Osteoblast (primary cell): ENCODE measurements at regions not wholly inside any gene's neighbourhood (a gene's known extent, or its start where the extent isn't known, plus 50 kb on each side); places are given as distances from the start of the nearest gene placed in this dataset.

Source experiments
- DNase-seq: peaks from one replicate; pipeline ENCODE4 v3.0.0; 2011; ENCODE audit warnings: low spot score, mixed read lengths; ENCODE audit not compliant: insufficient read length; ENCODE audit errors: missing footprints
- H2AFZ ChIP-seq: 2 replicates; pipeline ENCODE4 v1.6.0; 2011; ENCODE audit warnings: mild to moderate bottlenecking, low read length
- H3K27ac ChIP-seq: 2 replicates; pipeline ENCODE4 v1.5.1; 2011; ENCODE audit warnings: mild to moderate bottlenecking, low read depth, low read length, moderate library complexity
- H3K27me3 ChIP-seq: 2 replicates; pipeline ENCODE4 v1.6.0; 2012; ENCODE audit warnings: mild to moderate bottlenecking, control low read depth, inconsistent platforms, low read length, moderate library complexity; ENCODE audit not compliant: insufficient read depth
- H3K36me3 ChIP-seq: 2 replicates; pipeline ENCODE4 v1.5.1; 2011; ENCODE audit warnings: mild to moderate bottlenecking, low read length, control low read depth, moderate library complexity; ENCODE audit not compliant: insufficient read depth
- H3K4me1 ChIP-seq: 2 replicates; pipeline ENCODE4 v1.5.1; 2011; ENCODE audit warnings: mild to moderate bottlenecking, low read length, control low read depth, moderate library complexity; ENCODE audit not compliant: insufficient read depth
- H3K4me2 ChIP-seq: 2 replicates; pipeline ENCODE4 v1.6.0; 2011; ENCODE audit warnings: mild to moderate bottlenecking, low read length; ENCODE audit not compliant: insufficient read depth
- H3K4me3 ChIP-seq: fragments of 200-600 bp; sonication (generic); 3 replicates; pipeline ENCODE4 v1.5.1; 2012; ENCODE audit warnings: mild to moderate bottlenecking, low read length, inconsistent platforms; ENCODE audit not compliant: insufficient read depth
- H3K79me2 ChIP-seq: 2 replicates; pipeline ENCODE4 v1.6.0; 2012; ENCODE audit warnings: mild to moderate bottlenecking, low read length, control low read depth, inconsistent platforms; ENCODE audit not compliant: insufficient read depth
- H3K9me3 ChIP-seq: 2 replicates; pipeline ENCODE4 v1.5.1; 2011; ENCODE audit warnings: low read depth, low read length, control low read depth
- H4K20me1 ChIP-seq: 2 replicates; pipeline ENCODE4 v1.6.0; 2012; ENCODE audit warnings: mild to moderate bottlenecking, low read length, control low read depth; ENCODE audit not compliant: insufficient read depth
- CTCF ChIP-seq: IDR thresholded peaks from 2 replicates; pipeline ENCODE4 v1.5.1; 2011; ENCODE audit warnings: mild to moderate bottlenecking, low read depth, low read length, moderate library complexity; ENCODE audit errors: extremely low read depth

- no peak for DNase-seq
- TF ChIP-seq CTCF, result no peak
- Histone ChIP-seq H3K79me2 (no peaks in the 10 kb centered on the region), H3K4me3 (no peak overlapping the region), H3K9me3 (no peaks in the 10 kb centered on the region), H3K4me1 (no peaks in the 10 kb centered on the region), H3K4me2 (no peak overlapping the region), H3K27me3 (peaks cover 3% of the 10 kb centered on the region), H4K20me1 (no peaks in the 10 kb centered on the region), H3K36me3 (no peaks in the 10 kb centered on the region), H2AFZ (no peak overlapping the region), H3K27ac (no peak overlapping the region)
Measured at GRCh38 chr9:108759835-108760234, 96.0 kb downstream of the ACTL7B start.

- Histone ChIP-seq H3K4me3 (no peak overlapping the region), H2AFZ (no peak overlapping the region), H3K27ac (no peak overlapping the region), H3K36me3 (no peaks in the 10 kb centered on the region), H3K27me3 (peaks cover 3% of the 10 kb centered on the region), H3K4me1 (no peaks in the 10 kb centered on the region), H4K20me1 (no peaks in the 10 kb centered on the region), H3K4me2 (no peak overlapping the region), H3K79me2 (no peaks in the 10 kb centered on the region), H3K9me3 (no peaks in the 10 kb centered on the region)
- no peak for TF ChIP-seq CTCF
- DNase-seq, result no peak
Measured at GRCh38 chr9:108759399-108759798, 96.4 kb downstream of the ACTL7B start.

- H3K4me1 ChIP-seq, result no peaks in the 10 kb centered on the region
- H3K4me2 ChIP-seq, result no peak overlapping the region
- H3K9me3 ChIP-seq, result no peaks in the 10 kb centered on the region
- H3K27me3 ChIP-seq, result peaks cover 3% of the 10 kb centered on the region
- H3K27ac ChIP-seq, result no peak overlapping the region
- no peak overlapping the region for H3K4me3 ChIP-seq
- no peak for DNase-seq
- no peaks in the 10 kb centered on the region for H3K36me3 ChIP-seq
- no peaks in the 10 kb centered on the region for H4K20me1 ChIP-seq
- TF ChIP-seq CTCF, result peak; percentile 23
- H2AFZ ChIP-seq, result no peak overlapping the region
- no peaks in the 10 kb centered on the region for H3K79me2 ChIP-seq
Measured at GRCh38 chr9:108756746-108757490, 98.9 kb downstream of the ACTL7B start.

DNA sequence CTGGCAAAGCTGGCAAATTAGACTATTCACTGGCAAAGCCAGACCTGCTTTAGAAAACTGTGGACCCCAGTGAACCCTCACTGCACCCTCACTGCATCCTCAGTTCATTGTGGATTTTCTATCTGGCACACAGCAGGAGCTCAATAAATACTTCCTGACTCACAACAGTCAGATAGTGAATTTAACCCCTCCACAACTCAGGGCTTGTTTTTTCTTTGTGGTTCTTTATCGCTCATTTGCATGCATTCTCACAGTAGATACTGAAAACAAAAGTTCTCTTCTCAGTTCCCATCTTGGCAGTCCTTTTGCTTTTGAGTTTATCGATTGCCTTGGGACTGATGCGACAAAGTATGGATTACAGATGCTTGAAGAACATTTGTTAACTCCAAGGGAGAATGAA lies 99.8 kb downstream of the ACTL7B start:
- DNase-seq, result no peak
- no peak overlapping the region for H3K4me2 ChIP-seq
- H4K20me1 ChIP-seq, result no peaks in the 10 kb centered on the region
- no peak for TF ChIP-seq CTCF
- no peaks in the 10 kb centered on the region for H3K4me1 ChIP-seq
- H3K9me3 ChIP-seq, result no peaks in the 10 kb centered on the region
- H3K36me3 ChIP-seq, result no peaks in the 10 kb centered on the region
- no peak overlapping the region for H3K4me3 ChIP-seq
- no peak overlapping the region for H2AFZ ChIP-seq
- no peak overlapping the region for H3K27ac ChIP-seq
- H3K79me2 ChIP-seq, result no peaks in the 10 kb centered on the region
- peaks cover 3% of the 10 kb centered on the region for H3K27me3 ChIP-seq
